ENCODE measurements at regions not wholly inside any gene's neighbourhood (a gene's known extent, or its start where the extent isn't known, plus 50 kb on each side); places are given as distances from the start of the nearest gene placed in this dataset.

- peaks cover 2% of the 10 kb centered on the region for H3K9me3 ChIP-seq (ENCODE audit: low read length)
- H2AFZ ChIP-seq (ENCODE audit: low read depth, low read length) = no peak overlapping the region
- no peaks in the 10 kb centered on the region for H3K36me3 ChIP-seq (ENCODE audit: insufficient read depth, low read length)
- no peaks in the 10 kb centered on the region for H3K27me3 ChIP-seq (ENCODE audit: insufficient read depth, low read length)
- H3K4me3 ChIP-seq (ENCODE audit: low read length) = no peak overlapping the region
- H3K4me1 ChIP-seq (ENCODE audit: insufficient read depth, low read length) = no peaks in the 10 kb centered on the region
Observed at GRCh38 chr9:105877721-105878120, 183.4 kb downstream of the TMEM38B start.

DNA sequence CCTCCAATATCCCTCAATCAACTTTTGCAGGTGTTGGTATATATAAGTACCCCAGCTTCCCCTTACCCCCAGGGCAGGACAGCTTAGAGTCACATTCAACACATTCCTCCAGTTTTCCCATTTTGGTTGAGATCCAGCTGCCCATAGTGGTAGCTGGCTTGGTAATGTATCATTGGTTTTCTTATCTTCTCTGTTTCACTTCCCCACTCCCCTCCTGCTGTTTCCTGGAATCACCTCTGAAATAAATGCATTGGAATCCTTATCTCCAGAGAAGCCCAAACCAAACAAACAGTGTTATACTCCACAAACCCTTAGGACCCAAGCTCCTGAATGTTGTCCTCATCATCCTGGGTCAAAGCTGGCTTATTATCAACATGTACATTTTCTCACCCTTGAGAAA, 184.8 kb downstream of the TMEM38B start:
- Histone ChIP-seq H2AFZ (ENCODE audit: low read depth, low read length) (no peak overlapping the region), H3K9me3 (ENCODE audit: low read length) (peaks cover 2% of the 10 kb centered on the region), H3K4me1 (ENCODE audit: insufficient read depth, low read length) (no peaks in the 10 kb centered on the region), H3K4me3 (ENCODE audit: low read length) (no peak overlapping the region), H3K27me3 (ENCODE audit: insufficient read depth, low read length) (no peaks in the 10 kb centered on the region), H3K36me3 (ENCODE audit: insufficient read depth, low read length) (no peaks in the 10 kb centered on the region)

DNA sequence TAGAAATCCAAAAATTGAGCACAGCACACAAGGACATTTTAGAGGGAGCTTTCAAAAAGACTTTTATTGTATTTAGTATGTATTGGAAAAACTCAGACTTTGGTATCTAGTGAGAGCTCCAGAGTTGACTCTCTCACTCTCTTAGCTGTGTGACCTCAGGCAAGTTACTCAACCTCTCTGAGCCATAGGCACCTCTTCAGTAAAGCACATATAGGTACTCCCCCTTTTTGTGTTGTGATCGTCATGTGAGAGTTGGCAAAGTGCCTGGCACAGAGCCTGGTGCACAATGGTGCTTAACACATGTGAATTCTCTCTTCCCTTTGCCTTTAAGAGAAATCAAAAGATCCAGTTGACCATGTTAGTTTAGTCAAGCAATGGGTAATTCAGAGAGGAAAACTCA, 186.2 kb downstream of the TMEM38B start:
- no peak overlapping the region for H2AFZ ChIP-seq (ENCODE audit: low read depth, low read length)
- no peaks in the 10 kb centered on the region for H3K4me1 ChIP-seq (ENCODE audit: insufficient read depth, low read length)
- H3K36me3 ChIP-seq (ENCODE audit: insufficient read depth, low read length) = no peaks in the 10 kb centered on the region
- H3K4me3 ChIP-seq (ENCODE audit: low read length) = no peak overlapping the region
- H3K27me3 ChIP-seq (ENCODE audit: insufficient read depth, low read length) = no peaks in the 10 kb centered on the region
- peaks cover 2% of the 10 kb centered on the region for H3K9me3 ChIP-seq (ENCODE audit: low read length)

GRCh38 chr9:105881021-105881420, 186.7 kb downstream of the TMEM38B start:
- H3K9me3 ChIP-seq (ENCODE audit: low read length) = peaks cover 2% of the 10 kb centered on the region
- H3K4me1 ChIP-seq (ENCODE audit: insufficient read depth, low read length) = no peaks in the 10 kb centered on the region
- no peak overlapping the region for H2AFZ ChIP-seq (ENCODE audit: low read depth, low read length)
- H3K4me3 ChIP-seq (ENCODE audit: low read length) = no peak overlapping the region
- H3K36me3 ChIP-seq (ENCODE audit: insufficient read depth, low read length) = no peaks in the 10 kb centered on the region
- no peaks in the 10 kb centered on the region for H3K27me3 ChIP-seq (ENCODE audit: insufficient read depth, low read length)

GRCh38 chr9:105881654-105882349, 187.5 kb downstream of the TMEM38B start:
- Histone ChIP-seq H3K36me3 (ENCODE audit: insufficient read depth, low read length) (no peaks in the 10 kb centered on the region), H3K27me3 (ENCODE audit: insufficient read depth, low read length) (no peaks in the 10 kb centered on the region), H3K4me1 (ENCODE audit: insufficient read depth, low read length) (no peaks in the 10 kb centered on the region), H2AFZ (ENCODE audit: low read depth, low read length) (no peak overlapping the region), H3K9me3 (ENCODE audit: low read length) (peaks cover 2% of the 10 kb centered on the region), H3K4me3 (ENCODE audit: low read length) (no peak overlapping the region)

- H3K27me3 ChIP-seq (ENCODE audit: insufficient read depth, low read length) = no peaks in the 10 kb centered on the region
- no peaks in the 10 kb centered on the region for H3K36me3 ChIP-seq (ENCODE audit: insufficient read depth, low read length)
- no peaks in the 10 kb centered on the region for H3K9me3 ChIP-seq (ENCODE audit: low read length)
- no peak overlapping the region for H2AFZ ChIP-seq (ENCODE audit: low read depth, low read length)
- no peaks in the 10 kb centered on the region for H3K4me1 ChIP-seq (ENCODE audit: insufficient read depth, low read length)
- no peak overlapping the region for H3K4me3 ChIP-seq (ENCODE audit: low read length)
Observed at GRCh38 chr9:105883847-105884246, 189.5 kb downstream of the TMEM38B start.

DNA sequence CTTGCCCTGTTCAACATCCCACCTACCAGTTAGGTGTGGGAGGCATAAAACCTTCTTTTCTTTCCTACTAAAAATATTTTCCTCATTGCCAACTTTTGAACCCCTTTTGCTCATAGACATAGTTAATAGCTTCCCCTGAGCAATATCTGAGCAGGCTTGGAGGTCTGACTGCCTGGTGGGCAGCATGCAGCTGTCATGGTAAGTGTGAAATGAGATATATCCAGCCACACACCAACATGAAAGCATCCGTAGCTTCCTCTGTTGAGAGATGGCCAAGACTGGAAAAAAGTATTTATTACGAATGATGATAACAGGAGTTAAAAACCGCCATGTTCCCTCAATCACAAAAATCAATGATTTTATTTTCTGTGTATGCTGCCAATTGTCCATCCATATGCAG, 190.1 kb downstream of the TMEM38B start:
- Histone ChIP-seq H3K4me3 (ENCODE audit: low read length) (no peak overlapping the region), H3K4me1 (ENCODE audit: insufficient read depth, low read length) (no peaks in the 10 kb centered on the region), H2AFZ (ENCODE audit: low read depth, low read length) (no peak overlapping the region), H3K27me3 (ENCODE audit: insufficient read depth, low read length) (no peaks in the 10 kb centered on the region), H3K36me3 (ENCODE audit: insufficient read depth, low read length) (no peaks in the 10 kb centered on the region), H3K9me3 (ENCODE audit: low read length) (no peaks in the 10 kb centered on the region)

- Histone ChIP-seq H3K4me3 (ENCODE audit: low read length) (no peak overlapping the region), H2AFZ (ENCODE audit: low read depth, low read length) (no peak overlapping the region), H3K4me1 (ENCODE audit: insufficient read depth, low read length) (peaks cover 3% of the 10 kb centered on the region), H3K9me3 (ENCODE audit: low read length) (no peaks in the 10 kb centered on the region), H3K36me3 (ENCODE audit: insufficient read depth, low read length) (no peaks in the 10 kb centered on the region), H3K27me3 (ENCODE audit: insufficient read depth, low read length) (no peaks in the 10 kb centered on the region)
Observed at GRCh38 chr9:105886136-105886535, 191.8 kb downstream of the TMEM38B start.

- Histone ChIP-seq H3K9me3 (ENCODE audit: low read length) (no peaks in the 10 kb centered on the region), H3K4me1 (ENCODE audit: insufficient read depth, low read length) (peaks cover 3% of the 10 kb centered on the region), H3K27me3 (ENCODE audit: insufficient read depth, low read length) (no peaks in the 10 kb centered on the region), H3K4me3 (ENCODE audit: low read length) (no peak overlapping the region), H2AFZ (ENCODE audit: low read depth, low read length) (no peak overlapping the region), H3K36me3 (ENCODE audit: insufficient read depth, low read length) (no peaks in the 10 kb centered on the region)
Observed at GRCh38 chr9:105887679-105888078, 193.3 kb downstream of the TMEM38B start.

DNA sequence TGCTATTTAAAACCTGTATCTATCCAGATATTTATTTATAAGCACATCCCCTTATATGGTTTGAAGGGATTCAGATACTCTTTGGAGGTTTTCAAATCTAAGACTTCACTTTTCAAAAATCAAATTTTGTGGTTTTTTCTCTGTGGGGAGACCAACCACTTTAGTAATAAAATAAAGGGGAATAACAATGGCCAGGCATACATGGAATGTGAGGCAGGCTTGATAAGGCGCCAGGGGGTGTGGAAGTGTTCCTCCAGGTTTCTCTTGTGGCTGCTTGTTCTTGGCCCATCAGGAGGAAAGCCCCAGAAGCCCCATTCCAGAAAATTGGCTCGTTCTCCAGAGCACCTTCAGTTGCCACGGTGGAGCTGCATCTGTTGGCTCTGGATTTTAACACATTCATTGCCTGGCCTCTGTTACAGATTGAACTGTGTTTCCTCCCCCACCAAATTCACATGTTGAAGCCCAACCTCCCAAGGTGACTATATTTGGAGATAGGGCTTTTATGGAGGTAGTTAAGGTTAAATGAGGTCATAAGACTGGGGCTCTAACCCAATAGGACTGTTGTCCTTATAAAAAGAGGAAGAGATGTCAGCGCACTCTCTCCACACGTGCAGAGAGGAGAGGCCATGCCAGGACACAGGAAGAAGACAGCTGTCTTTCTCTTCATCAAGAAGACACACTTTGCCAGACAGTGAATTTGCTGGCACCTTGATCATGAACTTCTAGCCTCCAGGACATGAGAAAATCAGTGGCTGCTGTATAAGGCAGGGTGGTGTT, 195.9 kb downstream of the TMEM38B start:
- H3K4me1 ChIP-seq (ENCODE audit: insufficient read depth, low read length) = peaks cover 3% of the 10 kb centered on the region
- H3K4me3 ChIP-seq (ENCODE audit: low read length) = no peak overlapping the region
- no peaks in the 10 kb centered on the region for H3K27me3 ChIP-seq (ENCODE audit: insufficient read depth, low read length)
- H3K36me3 ChIP-seq (ENCODE audit: insufficient read depth, low read length) = no peaks in the 10 kb centered on the region
- peaks cover 3% of the 10 kb centered on the region for H3K9me3 ChIP-seq (ENCODE audit: low read length)
- H2AFZ ChIP-seq (ENCODE audit: low read depth, low read length) = no peak overlapping the region

DNA sequence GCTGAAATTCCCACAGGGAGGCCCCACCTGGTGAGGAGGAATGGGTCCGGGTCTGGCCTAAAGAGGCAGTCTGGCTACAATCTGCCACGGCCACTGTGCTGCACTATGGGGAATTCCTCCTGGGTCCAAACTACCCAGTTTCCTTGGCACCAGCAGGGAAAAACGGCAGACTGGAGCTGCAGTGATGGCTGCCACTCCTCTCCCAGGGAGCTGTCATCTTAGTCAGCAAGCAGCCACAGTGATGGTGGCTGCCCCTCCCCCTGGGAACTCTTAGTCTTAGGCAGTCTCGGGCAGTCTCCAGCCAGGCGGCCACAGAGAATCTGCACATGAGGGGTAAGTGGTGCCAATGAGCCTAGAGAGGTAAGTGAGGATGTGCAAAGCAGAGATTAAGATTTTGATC, 205.8 kb downstream of the TMEM38B start:
- no peaks in the 10 kb centered on the region for H3K9me3 ChIP-seq (ENCODE audit: low read length)
- no peaks in the 10 kb centered on the region for H3K4me1 ChIP-seq (ENCODE audit: insufficient read depth, low read length)
- H3K4me3 ChIP-seq (ENCODE audit: low read length) = no peak overlapping the region
- H3K27me3 ChIP-seq (ENCODE audit: insufficient read depth, low read length) = no peaks in the 10 kb centered on the region
- H2AFZ ChIP-seq (ENCODE audit: low read depth, low read length) = no peak overlapping the region
- H3K36me3 ChIP-seq (ENCODE audit: insufficient read depth, low read length) = no peaks in the 10 kb centered on the region

DNA sequence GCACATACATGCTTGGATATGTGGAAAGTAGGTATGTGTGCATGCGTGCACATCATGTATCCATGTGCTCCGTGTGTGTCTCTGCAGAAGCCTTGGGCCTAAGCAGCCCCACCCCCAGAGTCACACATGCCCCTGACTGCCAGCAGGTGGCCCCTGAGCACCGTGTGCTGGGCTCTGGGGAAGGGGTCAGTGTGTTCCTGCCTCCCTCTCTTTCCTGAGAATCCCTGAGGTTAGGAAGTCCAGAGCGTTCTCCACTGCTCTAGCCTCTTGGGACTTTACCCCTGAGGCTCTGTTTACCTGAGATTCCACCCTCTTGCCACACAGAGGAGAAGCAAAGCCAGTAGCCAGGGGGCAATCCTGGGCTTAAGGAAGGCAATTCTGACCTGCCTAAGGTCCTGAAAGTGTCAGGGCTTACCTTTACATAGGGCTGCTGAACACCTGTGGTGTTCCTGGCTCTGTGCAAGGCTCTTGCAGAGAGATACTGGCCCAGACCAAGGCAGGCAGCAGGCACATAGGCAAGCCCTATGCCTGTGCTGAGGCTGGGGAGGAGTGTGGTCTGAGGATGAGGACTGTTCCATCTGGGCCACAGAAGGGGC, 207.3 kb downstream of the TMEM38B start:
- H3K4me3 ChIP-seq (ENCODE audit: low read length) = no peak overlapping the region

DNA sequence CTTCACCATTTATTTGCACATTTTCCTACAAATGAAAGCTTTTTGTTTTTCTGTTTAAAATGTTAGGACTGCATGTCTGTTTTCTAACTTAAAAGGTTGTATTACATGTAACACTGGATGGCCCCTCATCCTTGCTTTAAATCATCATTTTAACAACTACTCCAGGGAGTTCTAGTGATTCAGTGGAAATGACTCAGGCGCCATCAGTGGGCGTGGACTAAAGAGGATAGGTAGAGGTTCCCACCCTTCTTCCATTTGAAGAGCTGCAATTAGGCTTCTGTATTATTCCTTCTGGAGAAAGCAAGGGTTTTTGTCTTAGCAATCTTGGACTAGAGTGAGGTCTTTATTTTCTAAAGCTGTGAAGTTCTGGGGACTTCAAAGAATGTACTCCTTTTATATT, 213.7 kb downstream of the TMEM38B start:
- peaks cover 3% of the 10 kb centered on the region for H3K9me3 ChIP-seq (ENCODE audit: low read length)
- no peaks in the 10 kb centered on the region for H3K27me3 ChIP-seq (ENCODE audit: insufficient read depth, low read length)
- no peak overlapping the region for H2AFZ ChIP-seq (ENCODE audit: low read depth, low read length)
- H3K4me3 ChIP-seq (ENCODE audit: low read length) = no peak overlapping the region
- H3K4me1 ChIP-seq (ENCODE audit: insufficient read depth, low read length) = peaks cover 36% of the 10 kb centered on the region
- no peaks in the 10 kb centered on the region for H3K36me3 ChIP-seq (ENCODE audit: insufficient read depth, low read length)

More for the DNA sequence above, 207.3 kb downstream of the TMEM38B start:
- Histone ChIP-seq H3K4me1 (ENCODE audit: insufficient read depth, low read length) (no peaks in the 10 kb centered on the region), H3K27me3 (ENCODE audit: insufficient read depth, low read length) (no peaks in the 10 kb centered on the region), H3K36me3 (ENCODE audit: insufficient read depth, low read length) (no peaks in the 10 kb centered on the region), H2AFZ (ENCODE audit: low read depth, low read length) (no peak overlapping the region), H3K9me3 (ENCODE audit: low read length) (peaks cover 2% of the 10 kb centered on the region)
